ENCODE measurements at regions not wholly inside any gene's neighbourhood (a gene's known extent, or its start where the extent isn't known, plus 50 kb on each side); places are given as distances from the start of the nearest gene placed in this dataset.

DNA sequence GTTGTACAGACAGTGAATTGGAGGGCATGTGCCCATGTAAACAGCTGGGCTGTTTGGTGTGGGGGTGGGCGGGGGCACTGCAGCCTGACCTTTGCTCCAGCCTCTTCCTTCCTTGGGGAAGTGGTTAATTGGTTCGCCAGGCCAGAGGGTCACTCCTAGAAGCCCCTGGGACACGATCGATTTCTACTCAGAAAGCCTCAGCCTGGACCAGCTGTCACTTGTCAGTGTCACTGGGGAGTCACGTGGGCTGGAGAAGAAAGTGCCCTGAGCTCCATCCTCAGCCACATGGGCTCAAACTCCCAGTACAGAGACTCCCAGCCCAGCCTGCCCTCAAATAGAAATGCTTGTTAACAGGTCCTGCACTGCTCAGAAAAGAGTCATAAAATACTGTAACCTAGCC lies 423.8 kb upstream of the SULF2 start:
- no peak overlapping the region for H3K9ac ChIP-seq (ENCODE audit: insufficient read depth, low read length, poor library complexity, severe bottlenecking)
- TF ChIP-seq, protein P1, sequence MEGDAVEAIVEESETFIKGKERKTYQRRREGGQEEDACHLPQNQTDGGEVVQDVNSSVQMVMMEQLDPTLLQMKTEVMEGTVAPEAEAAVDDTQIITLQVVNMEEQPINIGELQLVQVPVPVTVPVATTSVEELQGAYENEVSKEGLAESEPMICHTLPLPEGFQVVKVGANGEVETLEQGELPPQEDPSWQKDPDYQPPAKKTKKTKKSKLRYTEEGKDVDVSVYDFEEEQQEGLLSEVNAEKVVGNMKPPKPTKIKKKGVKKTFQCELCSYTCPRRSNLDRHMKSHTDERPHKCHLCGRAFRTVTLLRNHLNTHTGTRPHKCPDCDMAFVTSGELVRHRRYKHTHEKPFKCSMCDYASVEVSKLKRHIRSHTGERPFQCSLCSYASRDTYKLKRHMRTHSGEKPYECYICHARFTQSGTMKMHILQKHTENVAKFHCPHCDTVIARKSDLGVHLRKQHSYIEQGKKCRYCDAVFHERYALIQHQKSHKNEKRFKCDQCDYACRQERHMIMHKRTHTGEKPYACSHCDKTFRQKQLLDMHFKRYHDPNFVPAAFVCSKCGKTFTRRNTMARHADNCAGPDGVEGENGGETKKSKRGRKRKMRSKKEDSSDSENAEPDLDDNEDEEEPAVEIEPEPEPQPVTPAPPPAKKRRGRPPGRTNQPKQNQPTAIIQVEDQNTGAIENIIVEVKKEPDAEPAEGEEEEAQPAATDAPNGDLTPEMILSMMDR (IDR thresholded peaks at IDR 0.05) = no peak
- intact Hi-C loops (cut with micrococcal nuclease) = no loop called here
- H3K4me3 ChIP-seq (replicated peaks in 1 of 3; ENCODE audit: low read depth in 2 of 3, low read length in 3 of 3) = no peak overlapping the region
- no peaks in the 10 kb centered on the region for H3K36me3 ChIP-seq (replicated peaks in 1 of 2; ENCODE audit: control insufficient read depth in 1 of 2, insufficient read depth in 2 of 2, low read length in 2 of 2)
- no peaks in the 10 kb centered on the region for H3K36me3 Mint-ChIP-seq
- no peak overlapping the region for H3K4me3 Mint-ChIP-seq
- no peak overlapping the region for H2AFZ ChIP-seq (ENCODE audit: insufficient read depth, low read depth, low read length, poor library complexity, severe bottlenecking)
- H3K9me3 Mint-ChIP-seq = no peaks in the 10 kb centered on the region
- H3K79me2 ChIP-seq (ENCODE audit: insufficient read depth, low read length) = no peaks in the 10 kb centered on the region
- no peaks in the 10 kb centered on the region for H3K27me3 ChIP-seq (ENCODE audit: control insufficient read depth in 2 of 2, insufficient read depth in 2 of 2, low read length in 2 of 2)
- no CpG with 5 or more reads among the region's 5 CpGs for WGBS (ENCODE audit: insufficient coverage)
- no peaks in the 10 kb centered on the region for H4K20me1 ChIP-seq (ENCODE audit: insufficient read depth, low read length)
- H3K27ac Mint-ChIP-seq = no peak overlapping the region
- H3K4me2 ChIP-seq (replicated peaks; ENCODE audit: extremely low read depth, low read length, poor library complexity, severe bottlenecking) = no peak overlapping the region
- H3K4me1 Mint-ChIP-seq = no peaks in the 10 kb centered on the region
- no peaks in the 10 kb centered on the region for H3K4me1 ChIP-seq (ENCODE audit: control insufficient read depth in 1 of 2, insufficient read depth in 2 of 2, low read length in 2 of 2)
- no peaks in the 10 kb centered on the region for H3K9me3 ChIP-seq (replicated peaks in 1 of 2; ENCODE audit: control insufficient read depth in 1 of 2, insufficient read depth in 1 of 2, low read length in 2 of 2)
- no peak overlapping the region for H3K27ac ChIP-seq (ENCODE audit: low read depth in 1 of 2, low read length in 2 of 2)
- no peak for DNase-seq
- H3K27me3 Mint-ChIP-seq (ENCODE audit: low read depth in 3 of 3) = peaks cover 2 to 10% (median 8%) of the 10 kb centered on the region in 3 donors

DNA sequence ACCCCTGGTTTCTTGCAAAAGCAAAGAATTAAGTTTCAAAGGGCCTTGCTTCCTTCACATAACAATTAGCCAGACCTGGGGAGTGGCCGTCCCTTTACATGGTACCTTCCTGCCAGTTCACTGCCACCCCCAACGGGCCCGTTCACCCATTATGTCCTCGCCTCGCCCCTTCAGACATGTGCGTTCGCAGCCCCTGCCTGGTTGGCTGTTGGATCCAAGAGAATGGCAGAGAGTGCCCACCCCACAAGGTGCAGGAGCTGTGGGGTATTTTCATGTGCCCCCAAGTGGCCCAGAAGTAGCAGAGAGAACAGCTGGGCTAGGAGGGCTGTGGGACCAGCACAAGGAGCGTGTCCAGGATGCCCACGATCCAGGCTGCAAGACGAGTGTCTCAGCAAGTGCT lies 422.9 kb upstream of the SULF2 start:
- no peak overlapping the region for H3K9ac ChIP-seq (ENCODE audit: insufficient read depth, low read length, poor library complexity, severe bottlenecking)
- no peak overlapping the region for H3K4me2 ChIP-seq (replicated peaks; ENCODE audit: extremely low read depth, low read length, poor library complexity, severe bottlenecking)
- no peaks in the 10 kb centered on the region for H3K9me3 ChIP-seq (replicated peaks in 1 of 2; ENCODE audit: control insufficient read depth in 1 of 2, insufficient read depth in 1 of 2, low read length in 2 of 2)
- intact Hi-C loops (cut with micrococcal nuclease) = no loop called here
- no peaks in the 10 kb centered on the region for H3K4me1 Mint-ChIP-seq
- H3K4me1 ChIP-seq (ENCODE audit: control insufficient read depth in 1 of 2, insufficient read depth in 2 of 2, low read length in 2 of 2) = no peaks in the 10 kb centered on the region
- H3K27ac ChIP-seq (ENCODE audit: low read depth in 1 of 2, low read length in 2 of 2) = no peak overlapping the region
- H3K79me2 ChIP-seq (ENCODE audit: insufficient read depth, low read length) = no peaks in the 10 kb centered on the region
- no peaks in the 10 kb centered on the region for H3K36me3 ChIP-seq (replicated peaks in 1 of 2; ENCODE audit: control insufficient read depth in 1 of 2, insufficient read depth in 2 of 2, low read length in 2 of 2)
- no peak overlapping the region for H3K27ac Mint-ChIP-seq
- no peaks in the 10 kb centered on the region for H4K20me1 ChIP-seq (ENCODE audit: insufficient read depth, low read length)
- H3K27me3 Mint-ChIP-seq (ENCODE audit: low read depth in 3 of 3) = peaks cover 2 to 10% (median 9%) of the 10 kb centered on the region in 3 donors
- H2AFZ ChIP-seq (ENCODE audit: insufficient read depth, low read depth, low read length, poor library complexity, severe bottlenecking) = no peak overlapping the region
- no peak for DNase-seq
- no peaks in the 10 kb centered on the region for H3K36me3 Mint-ChIP-seq
- WGBS (ENCODE audit: insufficient coverage) = 89% methylated on average over 7 of the region's 10 CpGs
- H3K27me3 ChIP-seq (ENCODE audit: control insufficient read depth in 2 of 2, insufficient read depth in 2 of 2, low read length in 2 of 2) = no peaks in the 10 kb centered on the region
- no peaks in the 10 kb centered on the region for H3K9me3 Mint-ChIP-seq
- TF ChIP-seq, protein P1 (IDR thresholded peaks at IDR 0.05) = no peak
- no peak overlapping the region for H3K4me3 ChIP-seq (replicated peaks in 1 of 3; ENCODE audit: low read depth in 2 of 3, low read length in 3 of 3)
- H3K4me3 Mint-ChIP-seq = no peak overlapping the region

Measured in CD14-positive monocyte (primary cell).